Right lobe of liver (tissue), 4 donors: ENCODE measurements at regions not wholly inside any gene's neighbourhood (a gene's known extent, or its start where the extent isn't known, plus 50 kb on each side); places are given as distances from the start of the nearest gene placed in this dataset.

Experiments
- CTCF ChIP-seq, 4 donors: fragments of 200-600 bp in 3 of 4; fragments of 450-650 bp in 1 of 4; IDR thresholded peaks; one replicate each; pipeline versions ENCODE4 v1.5.1 to v1.8.0; 2016 to 2022; ENCODE audit warnings: antibody characterized with exemption in 4 of 4, mild to moderate bottlenecking in 2 of 4
- POLR2A ChIP-seq: fragments of 450-650 bp; IDR thresholded peaks from one replicate; pipeline ENCODE4 v1.6.1; 2017; ENCODE audit warnings: antibody characterized with exemption, mild to moderate bottlenecking
- donor health status: DM: no; HTN: no; CAD: no.
- donor health status: DM: no; HTN: no; CAD: no.
- donor health status: DM: no; HTN: yes; CAD: no.

- TF ChIP-seq CTCF (IDR thresholded peaks at IDR 0.05), result no peak
- no peak for TF ChIP-seq POLR2A
Observed at GRCh38 chr5:20158006-20158405, 170.0 kb upstream of the CDH18 start.
